Activated B cell treated with CpG ODN at 0.5 μM for 24 hours (primary cell): ENCODE measurements at regions not wholly inside any gene's neighbourhood (a gene's known extent, or its start where the extent isn't known, plus 50 kb on each side); places are given as distances from the start of the nearest gene placed in this dataset.

Experiments used
- ATAC-seq: fragments of 200-7000 bp; cut with Tn5 transposase; one replicate; pipeline ENCODE4 v1.10.0; 2021; ENCODE audit warnings: low read depth, mild to moderate bottlenecking, moderate library complexity
- CTCF ChIA-PET: fragments of 350-600 bp; sonication (Branson Sonifier 250); formaldehyde crosslinking; loops from one replicate; lab custom pipeline; 2021; ENCODE audit warnings: antibody characterized with exemption; lab: Charles Lee
- POLR2A ChIA-PET: fragments of 350-600 bp; sonication (Branson Sonifier 250); formaldehyde crosslinking; loops from one replicate; lab custom pipeline; 2021; ENCODE audit warnings: antibody characterized with exemption; lab: Charles Lee
- DNase-seq: peaks from one replicate; pipeline ENCODE4 v3.0.0; 2022
- H3K27ac Mint-ChIP-seq: one replicate; pipeline ENCODE4 v1.8.0; 2020; ENCODE audit warnings: mixed read lengths
- H3K27me3 Mint-ChIP-seq: one replicate; pipeline ENCODE4 v1.8.0; 2021; ENCODE audit warnings: mixed read lengths
- H3K36me3 Mint-ChIP-seq: one replicate; pipeline ENCODE4 v1.8.0; 2021; ENCODE audit warnings: low read depth, mixed read lengths
- H3K4me1 Mint-ChIP-seq: one replicate; pipeline ENCODE4 v1.8.0; 2021; ENCODE audit warnings: mixed read lengths
- H3K4me3 Mint-ChIP-seq: one replicate; pipeline ENCODE4 v1.8.0; 2020; ENCODE audit warnings: mild to moderate bottlenecking, mixed read lengths
- H3K9me3 Mint-ChIP-seq: one replicate; pipeline ENCODE4 v1.8.0; 2020; ENCODE audit warnings: mixed read lengths
- CTCF ChIP-seq: fragments of 200-600 bp; IDR thresholded peaks from one replicate; pipeline ENCODE4 v1.8.0; 2022; ENCODE audit warnings: antibody characterized with exemption, mild to moderate bottlenecking
- intact Hi-C: fragments of 100-400 bp; cut with micrococcal nuclease; formaldehyde crosslinking; loops from one replicate; pipeline ENCODE4 v1.15.1; 2024

GRCh38 chr6:50120300-50120699 is 70.6 kb upstream of the DEFB112 start:
- no peak overlapping the region for H3K27ac Mint-ChIP-seq
- intact Hi-C loops = no loop called here
- ATAC-seq = no peak
- H3K36me3 Mint-ChIP-seq = no peaks in the 10 kb centered on the region
- no peak for DNase-seq
- no peak overlapping the region for H3K4me3 Mint-ChIP-seq
- H3K4me1 Mint-ChIP-seq = no peaks in the 10 kb centered on the region
- no peaks in the 10 kb centered on the region for H3K9me3 Mint-ChIP-seq
- no peak for TF ChIP-seq CTCF
- CTCF ChIA-PET = no interaction called here
- H3K27me3 Mint-ChIP-seq = no peaks in the 10 kb centered on the region
- POLR2A ChIA-PET = no interaction called here

- Mint-ChIP-seq H3K27me3 (no peaks in the 10 kb centered on the region), H3K27ac (no peak overlapping the region), H3K36me3 (no peaks in the 10 kb centered on the region), H3K9me3 (no peaks in the 10 kb centered on the region), H3K4me3 (no peak overlapping the region), H3K4me1 (no peaks in the 10 kb centered on the region)
- ATAC-seq (no peak), DNase-seq (no peak)
- ChIA-PET CTCF (no interaction called here), POLR2A (no interaction called here)
- no peak for TF ChIP-seq CTCF
- intact Hi-C loops = no loop called here
Observed at GRCh38 chr6:50123688-50124087, 74.0 kb upstream of the DEFB112 start.

- ATAC-seq (no peak), DNase-seq (no peak)
- no peaks in the 10 kb centered on the region for H3K4me1 Mint-ChIP-seq
- POLR2A ChIA-PET = no interaction called here
- H3K36me3 Mint-ChIP-seq = no peaks in the 10 kb centered on the region
- no peaks in the 10 kb centered on the region for H3K27me3 Mint-ChIP-seq
- no peaks in the 10 kb centered on the region for H3K9me3 Mint-ChIP-seq
- intact Hi-C loops = no loop called here
- H3K4me3 Mint-ChIP-seq = no peak overlapping the region
- no peak for TF ChIP-seq CTCF
- no peak overlapping the region for H3K27ac Mint-ChIP-seq
- CTCF ChIA-PET = no interaction called here
Observed at GRCh38 chr6:50124572-50124971, 74.8 kb upstream of the DEFB112 start.

GRCh38 chr6:50128420-50129005 is 78.8 kb upstream of the DEFB112 start:
- intact Hi-C loops = loop anchor here (1.0 kb wide), 1 partner anchor 474 kb away; no protein-coding TSS in a partner anchor
- H3K4me1 Mint-ChIP-seq = no peaks in the 10 kb centered on the region
- H3K4me3 Mint-ChIP-seq = no peak overlapping the region
- DNase-seq (no peak), ATAC-seq (no peak)
- ChIA-PET CTCF (interaction anchor here (0.7 kb wide), 1 partner anchor 10 kb away, joined by 4 read pairs; no protein-coding TSS in a partner anchor), POLR2A (no interaction called here)
- H3K36me3 Mint-ChIP-seq = no peaks in the 10 kb centered on the region
- TF ChIP-seq CTCF = no peak
- no peaks in the 10 kb centered on the region for H3K9me3 Mint-ChIP-seq
- no peak overlapping the region for H3K27ac Mint-ChIP-seq
- H3K27me3 Mint-ChIP-seq = no peaks in the 10 kb centered on the region

- H3K4me1 Mint-ChIP-seq = no peaks in the 10 kb centered on the region
- DNase-seq = no peak
- TF ChIP-seq CTCF = no peak
- no peaks in the 10 kb centered on the region for H3K27me3 Mint-ChIP-seq
- no peak for ATAC-seq
- no peak overlapping the region for H3K27ac Mint-ChIP-seq
- CTCF ChIA-PET = no interaction called here
- no peaks in the 10 kb centered on the region for H3K36me3 Mint-ChIP-seq
- no peaks in the 10 kb centered on the region for H3K9me3 Mint-ChIP-seq
- no peak overlapping the region for H3K4me3 Mint-ChIP-seq
- POLR2A ChIA-PET = no interaction called here
- intact Hi-C loops = no loop called here
Observed at GRCh38 chr6:50135968-50136367, 86.2 kb upstream of the DEFB112 start.
